HEK293 (cell line): ENCODE measurements at regions not wholly inside any gene's neighbourhood (a gene's known extent, or its start where the extent isn't known, plus 50 kb on each side); places are given as distances from the start of the nearest gene placed in this dataset.

Source experiments
- CTCF ChIA-PET: fragments of 350-600 bp; formaldehyde crosslinking; extraction: SDS; loops from one replicate; lab custom pipeline; 2021; ENCODE audit warnings: antibody characterized with exemption; lab: Yijun Ruan, JAX
- POLR2A ChIA-PET: fragments of 300-600 bp; formaldehyde crosslinking; extraction: SDS; loops from one replicate; lab custom pipeline; 2020; ENCODE audit warnings: antibody characterized with exemption, inconsistent platforms; lab: Yijun Ruan, JAX
- H3K27ac ChIP-seq: fragments of 200-500 bp; sonication (Bioruptor generic); 2 replicates; pipeline ENCODE4 v1.5.1; 2014; ENCODE audit warnings: low read depth, low read length, control low read depth, inconsistent platforms; ENCODE audit errors: extremely low read depth
- H3K36me3 ChIP-seq, 2 experiments: fragments of 200-500 bp in 1 of 2; sonication (Bioruptor generic) in 1 of 2; 1 replicate in 1 of 2; 2 replicates in 1 of 2; pipeline ENCODE4 v1.5.1; 2014 to 2017; ENCODE audit warnings: inconsistent platforms in 2 of 2, low read length in 2 of 2; ENCODE audit not compliant: control insufficient read depth in 2 of 2, insufficient read depth in 1 of 2
- H3K4me1 ChIP-seq: fragments of 200-500 bp; sonication (Bioruptor generic); 2 replicates; pipeline ENCODE4 v1.5.1; 2014; ENCODE audit warnings: mild to moderate bottlenecking, low read length, inconsistent platforms; ENCODE audit not compliant: control insufficient read depth, insufficient read depth
- H3K4me3 ChIP-seq: 2 replicates; pipeline ENCODE4 v1.5.1; 2011; ENCODE audit warnings: low read depth, mild to moderate bottlenecking, control low read depth, low read length, moderate library complexity
- H3K9me3 ChIP-seq: fragments of 200-500 bp; sonication (Bioruptor generic); 2 replicates; pipeline ENCODE4 v1.5.1; 2014; ENCODE audit warnings: low read depth, low read length, inconsistent platforms; ENCODE audit not compliant: control insufficient read depth, insufficient read depth
- GLI4 ChIP-seq: fragments of 450-650 bp; formaldehyde crosslinking; IDR thresholded peaks from 2 replicates; pipeline ENCODE4 v1.5.1; 2016; ENCODE audit warnings: missing biosample characterization, missing genetic modification characterization
- KLF1 ChIP-seq: fragments of 450-650 bp; formaldehyde crosslinking; IDR thresholded peaks from 2 replicates; pipeline ENCODE4 v1.5.1; 2016; ENCODE audit warnings: missing biosample characterization, missing genetic modification characterization
- KLF10 ChIP-seq: fragments of 450-650 bp; IDR thresholded peaks from 2 replicates; pipeline ENCODE4 v1.5.1; 2018; ENCODE audit warnings: missing biosample characterization, mild to moderate bottlenecking, missing genetic modification characterization
- KLF9 ChIP-seq: fragments of 450-650 bp; formaldehyde crosslinking; IDR thresholded peaks from 2 replicates; pipeline ENCODE4 v1.5.1; 2016; ENCODE audit warnings: missing biosample characterization, missing genetic modification characterization, low read depth
- TRIM28 ChIP-seq: IDR thresholded peaks from 2 replicates; pipeline ENCODE4 v1.6.1; 2011; ENCODE audit warnings: low read length, control low read depth, borderline replicate concordance
- ZFP3 ChIP-seq: fragments of 450-650 bp; formaldehyde crosslinking; IDR thresholded peaks from 2 replicates; pipeline ENCODE4 v1.5.1; 2016; ENCODE audit warnings: low read depth, missing biosample characterization, missing genetic modification characterization
- ZFP69B ChIP-seq: fragments of 450-650 bp; formaldehyde crosslinking; IDR thresholded peaks from 2 replicates; pipeline ENCODE4 v1.5.1; 2016; ENCODE audit warnings: missing biosample characterization, missing genetic modification characterization
- ZNF121 ChIP-seq: fragments of 450-650 bp; formaldehyde crosslinking; IDR thresholded peaks from 2 replicates; pipeline ENCODE4 v1.5.1; 2016; ENCODE audit warnings: missing biosample characterization, missing genetic modification characterization
- ZNF138 ChIP-seq: fragments of 450-650 bp; formaldehyde crosslinking; IDR thresholded peaks from 2 replicates; pipeline ENCODE4 v1.5.1; 2016; ENCODE audit warnings: missing biosample characterization, missing genetic modification characterization, borderline replicate concordance
- ZNF146 ChIP-seq: fragments of 450-650 bp; formaldehyde crosslinking; IDR thresholded peaks from 2 replicates; pipeline ENCODE4 v1.5.1; 2016; ENCODE audit warnings: missing biosample characterization, missing genetic modification characterization
- ZNF175 ChIP-seq: fragments of 450-650 bp; formaldehyde crosslinking; IDR thresholded peaks from 2 replicates; pipeline ENCODE4 v1.5.1; 2016; ENCODE audit warnings: missing biosample characterization, missing genetic modification characterization
- ZNF202 ChIP-seq: fragments of 450-650 bp; formaldehyde crosslinking; IDR thresholded peaks from 2 replicates; pipeline ENCODE4 v1.5.1; 2016; ENCODE audit warnings: missing biosample characterization, missing genetic modification characterization, borderline replicate concordance
- ZNF221 ChIP-seq: fragments of 450-650 bp; formaldehyde crosslinking; IDR thresholded peaks from 2 replicates; pipeline ENCODE4 v1.5.1; 2017; ENCODE audit warnings: missing biosample characterization, missing genetic modification characterization, borderline replicate concordance
- ZNF266 ChIP-seq: fragments of 450-650 bp; formaldehyde crosslinking; IDR thresholded peaks from 2 replicates; pipeline ENCODE4 v1.5.1; 2016; ENCODE audit warnings: missing biosample characterization, missing genetic modification characterization, low read depth
- ZNF335 ChIP-seq: fragments of 450-650 bp; formaldehyde crosslinking; conservative IDR thresholded peaks from 2 replicates; pipeline ENCODE4 v1.5.1; 2016; ENCODE audit warnings: missing biosample characterization, missing genetic modification characterization
- ZNF37A ChIP-seq: fragments of 450-650 bp; IDR thresholded peaks from 2 replicates; pipeline ENCODE4 v1.5.1; 2018; ENCODE audit warnings: missing biosample characterization, missing genetic modification characterization
- ZNF391 ChIP-seq: fragments of 450-650 bp; formaldehyde crosslinking; IDR thresholded peaks from 2 replicates; pipeline ENCODE4 v1.5.1; 2016; ENCODE audit warnings: low read depth, missing biosample characterization, missing genetic modification characterization, borderline replicate concordance
- ZNF404 ChIP-seq: fragments of 450-650 bp; formaldehyde crosslinking; IDR thresholded peaks from 2 replicates; pipeline ENCODE4 v1.5.1; 2017; ENCODE audit warnings: missing biosample characterization, missing genetic modification characterization
- ZNF501 ChIP-seq: fragments of 450-650 bp; formaldehyde crosslinking; IDR thresholded peaks from 2 replicates; pipeline ENCODE4 v1.5.1; 2016; ENCODE audit warnings: missing biosample characterization, missing genetic modification characterization
- ZNF510 ChIP-seq: fragments of 450-650 bp; formaldehyde crosslinking; IDR thresholded peaks from 2 replicates; pipeline ENCODE4 v1.5.1; 2018; ENCODE audit warnings: mild to moderate bottlenecking, missing genetic modification characterization, missing biosample characterization; ENCODE audit not compliant: insufficient replicate concordance
- ZNF521 ChIP-seq: fragments of 450-650 bp; formaldehyde crosslinking; IDR thresholded peaks from 2 replicates; pipeline ENCODE4 v1.5.1; 2017; ENCODE audit warnings: missing biosample characterization, mild to moderate bottlenecking, missing genetic modification characterization
- ZNF548 ChIP-seq: fragments of 450-650 bp; formaldehyde crosslinking; IDR thresholded peaks from 2 replicates; pipeline ENCODE4 v1.5.1; 2016; ENCODE audit warnings: missing biosample characterization, missing genetic modification characterization
- ZNF558 ChIP-seq: fragments of 450-650 bp; formaldehyde crosslinking; IDR thresholded peaks from 2 replicates; pipeline ENCODE4 v1.5.1; 2016; ENCODE audit warnings: missing biosample characterization, missing genetic modification characterization
- ZNF624 ChIP-seq: fragments of 450-650 bp; formaldehyde crosslinking; IDR thresholded peaks from 2 replicates; pipeline ENCODE4 v1.5.1; 2017; ENCODE audit warnings: missing biosample characterization, missing genetic modification characterization
- ZNF830 ChIP-seq: fragments of 450-650 bp; IDR thresholded peaks from 2 replicates; pipeline ENCODE4 v1.5.0; 2018; ENCODE audit warnings: missing biosample characterization, missing genetic modification characterization, low read depth, mild to moderate bottlenecking, moderate library complexity
- ZXDB ChIP-seq: fragments of 450-650 bp; formaldehyde crosslinking; IDR thresholded peaks from 2 replicates; pipeline ENCODE4 v1.5.1; 2016; ENCODE audit warnings: missing biosample characterization, missing genetic modification characterization
- TF ChIP-seq, protein P1 (sequence below): fragments of 450-650 bp; formaldehyde crosslinking; IDR thresholded peaks from 2 replicates; pipeline ENCODE4 v1.5.1; 2016; ENCODE audit warnings: missing biosample characterization, missing genetic modification characterization, low read depth
- TF ChIP-seq, protein P2 (sequence below): fragments of 450-650 bp; formaldehyde crosslinking; IDR thresholded peaks from 2 replicates; pipeline ENCODE4 v1.5.1; 2016; ENCODE audit warnings: missing biosample characterization, missing genetic modification characterization
- TF ChIP-seq, protein P3 (sequence below): fragments of 450-650 bp; formaldehyde crosslinking; IDR thresholded peaks from 2 replicates; pipeline ENCODE4 v1.5.1; 2016; ENCODE audit warnings: missing biosample characterization, missing genetic modification characterization

GRCh38 chr18:22723773-22724172 lies 209.4 kb upstream of the RBBP8 start (continued):
- TF ChIP-seq ZNF146 (tag by site-specific recombination) (no peak), ZFP3 (tag by site-specific recombination) (no peak), GLI4 (tag by site-specific recombination) (no peak), KLF1 (tag by site-specific recombination) (no peak), KLF9 (tag by site-specific recombination) (no peak), TRIM28 (no peak), ZXDB (tag by site-specific recombination) (no peak), KLF10 (tag by site-specific recombination) (no peak), ZNF391 (no peak), ZNF830 (tag by site-specific recombination) (no peak), ZNF510 (tag by site-specific recombination) (no peak), ZFP69B (no peak)

DNA sequence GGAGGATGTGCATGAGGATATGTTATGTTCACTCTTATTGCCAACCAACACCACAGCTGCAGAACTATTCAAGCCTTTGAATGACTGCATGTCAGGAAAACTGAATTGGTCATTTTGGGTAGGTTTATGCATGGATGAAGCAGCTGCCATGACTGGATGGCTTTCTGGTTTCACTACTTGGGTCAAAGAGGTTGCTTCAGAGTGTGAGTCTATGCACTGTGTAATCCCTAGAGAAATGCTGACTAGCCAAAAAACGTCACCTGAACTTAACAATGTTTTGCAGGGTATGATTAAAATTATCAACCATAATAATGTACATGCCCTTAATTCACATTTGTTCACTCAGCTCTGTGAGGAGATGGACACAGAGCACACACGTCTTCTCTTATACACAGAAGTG lies 206.7 kb upstream of the RBBP8 start:
- Histone ChIP-seq H3K27ac (no peak overlapping the region), H3K4me3 (no peak overlapping the region), H3K36me3 (no peaks in the 10 kb centered on the region), H3K9me3 (no peaks in the 10 kb centered on the region), H3K4me1 (no peaks in the 10 kb centered on the region)
- ChIA-PET POLR2A (no interaction called here), CTCF (interaction anchor here (0.6 kb wide), 1 partner anchor 13 kb away, joined by 3 read pairs; no protein-coding TSS in a partner anchor)
- TF ChIP-seq, protein P1, sequence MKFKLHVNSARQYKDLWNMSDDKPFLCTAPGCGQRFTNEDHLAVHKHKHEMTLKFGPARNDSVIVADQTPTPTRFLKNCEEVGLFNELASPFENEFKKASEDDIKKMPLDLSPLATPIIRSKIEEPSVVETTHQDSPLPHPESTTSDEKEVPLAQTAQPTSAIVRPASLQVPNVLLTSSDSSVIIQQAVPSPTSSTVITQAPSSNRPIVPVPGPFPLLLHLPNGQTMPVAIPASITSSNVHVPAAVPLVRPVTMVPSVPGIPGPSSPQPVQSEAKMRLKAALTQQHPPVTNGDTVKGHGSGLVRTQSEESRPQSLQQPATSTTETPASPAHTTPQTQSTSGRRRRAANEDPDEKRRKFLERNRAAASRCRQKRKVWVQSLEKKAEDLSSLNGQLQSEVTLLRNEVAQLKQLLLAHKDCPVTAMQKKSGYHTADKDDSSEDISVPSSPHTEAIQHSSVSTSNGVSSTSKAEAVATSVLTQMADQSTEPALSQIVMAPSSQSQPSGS (tag by site-specific recombination): no peak
- TF ChIP-seq ZNF558 (tag by site-specific recombination) (no peak), ZNF37A (no peak), ZNF175 (tag by site-specific recombination) (no peak), ZNF202 (tag by site-specific recombination) (no peak), ZNF138 (tag by site-specific recombination) (no peak), ZNF521 (tag by site-specific recombination) (no peak), ZNF335 (tag by site-specific recombination) (no peak), ZNF266 (tag by site-specific recombination) (no peak), ZNF501 (tag by site-specific recombination) (no peak), ZNF121 (no peak), ZNF221 (tag by site-specific recombination) (no peak), ZNF404 (tag by site-specific recombination) (no peak), ZNF624 (tag by site-specific recombination) (no peak), ZNF548 (no peak)

- H3K4me3 ChIP-seq: no peak overlapping the region
- ChIA-PET POLR2A (no interaction called here), CTCF (no interaction called here)
- no peaks in the 10 kb centered on the region for H3K4me1 ChIP-seq
- TF ChIP-seq, protein P2, sequence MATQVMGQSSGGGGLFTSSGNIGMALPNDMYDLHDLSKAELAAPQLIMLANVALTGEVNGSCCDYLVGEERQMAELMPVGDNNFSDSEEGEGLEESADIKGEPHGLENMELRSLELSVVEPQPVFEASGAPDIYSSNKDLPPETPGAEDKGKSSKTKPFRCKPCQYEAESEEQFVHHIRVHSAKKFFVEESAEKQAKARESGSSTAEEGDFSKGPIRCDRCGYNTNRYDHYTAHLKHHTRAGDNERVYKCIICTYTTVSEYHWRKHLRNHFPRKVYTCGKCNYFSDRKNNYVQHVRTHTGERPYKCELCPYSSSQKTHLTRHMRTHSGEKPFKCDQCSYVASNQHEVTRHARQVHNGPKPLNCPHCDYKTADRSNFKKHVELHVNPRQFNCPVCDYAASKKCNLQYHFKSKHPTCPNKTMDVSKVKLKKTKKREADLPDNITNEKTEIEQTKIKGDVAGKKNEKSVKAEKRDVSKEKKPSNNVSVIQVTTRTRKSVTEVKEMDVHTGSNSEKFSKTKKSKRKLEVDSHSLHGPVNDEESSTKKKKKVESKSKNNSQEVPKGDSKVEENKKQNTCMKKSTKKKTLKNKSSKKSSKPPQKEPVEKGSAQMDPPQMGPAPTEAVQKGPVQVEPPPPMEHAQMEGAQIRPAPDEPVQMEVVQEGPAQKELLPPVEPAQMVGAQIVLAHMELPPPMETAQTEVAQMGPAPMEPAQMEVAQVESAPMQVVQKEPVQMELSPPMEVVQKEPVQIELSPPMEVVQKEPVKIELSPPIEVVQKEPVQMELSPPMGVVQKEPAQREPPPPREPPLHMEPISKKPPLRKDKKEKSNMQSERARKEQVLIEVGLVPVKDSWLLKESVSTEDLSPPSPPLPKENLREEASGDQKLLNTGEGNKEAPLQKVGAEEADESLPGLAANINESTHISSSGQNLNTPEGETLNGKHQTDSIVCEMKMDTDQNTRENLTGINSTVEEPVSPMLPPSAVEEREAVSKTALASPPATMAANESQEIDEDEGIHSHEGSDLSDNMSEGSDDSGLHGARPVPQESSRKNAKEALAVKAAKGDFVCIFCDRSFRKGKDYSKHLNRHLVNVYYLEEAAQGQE (tag by site-specific recombination): no peak
- TF ChIP-seq ZNF521 (tag by site-specific recombination): no peak
- TF ChIP-seq, protein P3, sequence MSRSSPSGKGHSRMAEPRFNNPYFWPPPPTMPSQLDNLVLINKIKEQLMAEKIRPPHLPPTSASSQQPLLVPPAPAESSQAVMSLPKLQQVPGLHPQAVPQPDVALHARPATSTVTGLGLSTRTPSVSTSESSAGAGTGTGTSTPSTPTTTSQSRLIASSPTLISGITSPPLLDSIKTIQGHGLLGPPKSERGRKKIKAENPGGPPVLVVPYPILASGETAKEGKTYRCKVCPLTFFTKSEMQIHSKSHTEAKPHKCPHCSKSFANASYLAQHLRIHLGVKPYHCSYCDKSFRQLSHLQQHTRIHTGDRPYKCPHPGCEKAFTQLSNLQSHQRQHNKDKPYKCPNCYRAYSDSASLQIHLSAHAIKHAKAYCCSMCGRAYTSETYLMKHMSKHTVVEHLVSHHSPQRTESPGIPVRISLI (tag by site-specific recombination): no peak
- H3K27ac ChIP-seq: no peak overlapping the region
- no peaks in the 10 kb centered on the region for H3K36me3 ChIP-seq
- H3K9me3 ChIP-seq: no peaks in the 10 kb centered on the region
Measured at GRCh38 chr18:22728016-22728415, 205.1 kb upstream of the RBBP8 start.
